Coronary artery (tissue), 2 donors: ENCODE measurements at regions not wholly inside any gene's neighbourhood (a gene's known extent, or its start where the extent isn't known, plus 50 kb on each side); places are given as distances from the start of the nearest gene placed in this dataset.
A peak's percentile ranks its signal among the peaks of the same experiment; 100 is the strongest.

Experiments
- DNase-seq: peaks from one replicate; pipeline ENCODE4 v3.0.0-alpha.2; 2017; ENCODE audit warnings: low spot score
- H3K27ac ChIP-seq, 2 donors: fragments of 200-600 bp; sonication (generic); one replicate each; pipeline ENCODE4 v1.5.1; 2016 to 2019
- H3K4me3 ChIP-seq: fragments of 200-600 bp; sonication (generic); 2 replicates; pipeline ENCODE4 v1.5.1; 2016; ENCODE audit warnings: mild to moderate bottlenecking, moderate library complexity
- CTCF ChIP-seq: fragments of 200-600 bp; sonication (generic); IDR thresholded peaks from one replicate; pipeline ENCODE4 v1.5.1; 2019; ENCODE audit warnings: antibody characterized with exemption

GRCh38 chr4:186481998-186482790 is 73.2 kb downstream of the MTNR1A start:
- no peak for TF ChIP-seq CTCF
- DNase-seq = no peak
- Histone ChIP-seq H3K27ac (no peak overlapping the region), H3K4me3 (no peak overlapping the region)

- Histone ChIP-seq H3K27ac (no peak overlapping the region), H3K4me3 (no peak overlapping the region)
- DNase-seq = no peak
- TF ChIP-seq CTCF = no peak
Observed at GRCh38 chr4:186475202-186475601, 80.2 kb downstream of the MTNR1A start.

- H3K27ac ChIP-seq = no peak overlapping the region
- no peak for TF ChIP-seq CTCF
- DNase-seq = no peak
- H3K4me3 ChIP-seq = no peak overlapping the region
Observed at GRCh38 chr4:186473933-186474332, 81.4 kb downstream of the MTNR1A start.

GRCh38 chr4:186472948-186473347 is 82.4 kb downstream of the MTNR1A start:
- Histone ChIP-seq H3K27ac (no peak overlapping the region), H3K4me3 (no peak overlapping the region)
- no peak for DNase-seq
- TF ChIP-seq CTCF = peak; percentile 24

GRCh38 chr4:186471441-186471840 is 83.9 kb downstream of the MTNR1A start:
- DNase-seq = no peak
- H3K27ac ChIP-seq = no peak overlapping the region
- no peak for TF ChIP-seq CTCF
- no peak overlapping the region for H3K4me3 ChIP-seq

GRCh38 chr4:186458050-186458449 is 97.3 kb downstream of the MTNR1A start:
- no peak for TF ChIP-seq CTCF
- no peak for DNase-seq
- Histone ChIP-seq H3K27ac (no peak overlapping the region), H3K4me3 (no peak overlapping the region)

GRCh38 chr4:186451982-186452381 is 103.4 kb downstream of the MTNR1A start:
- H3K27ac ChIP-seq = no peak overlapping the region
- DNase-seq = no peak
- no peak for TF ChIP-seq CTCF
- H3K4me3 ChIP-seq = no peak overlapping the region
